Endothelial cell of umbilical vein (primary cell): ENCODE measurements at regions not wholly inside any gene's neighbourhood (a gene's known extent, or its start where the extent isn't known, plus 50 kb on each side); places are given as distances from the start of the nearest gene placed in this dataset.

Experiments
- BruUV-seq: library from RNA; stranded (reverse); fragments of 400-500 nt; replicated peaks from 2 replicates; lab custom pipeline; 2021; lab: Mats Ljungman, UMichigan
- CTCF ChIA-PET: fragments of 300-600, 350-600 bp; sonication (Branson Sonifier 250); formaldehyde crosslinking; loops from one replicate; lab custom pipeline; 2021; ENCODE audit warnings: antibody characterized with exemption, inconsistent platforms; lab: Charles Lee
- POLR2A ChIA-PET: fragments of 300-600, 350-600 bp; sonication (Branson Sonifier 250); formaldehyde crosslinking; loops from one replicate; lab custom pipeline; 2021; ENCODE audit warnings: antibody characterized with exemption, inconsistent platforms; lab: Charles Lee
- DNase-seq: peaks from one replicate; pipeline ENCODE4 v3.0.0-alpha.2; 2011; ENCODE audit warnings: low read depth, low spot score
- FAIRE-seq: peaks from 2 replicates; lab custom pipeline; 2011; peaks lifted over from hg19 to GRCh38; lab: Jason Lieb, UNC
- H2AFZ ChIP-seq: 2 replicates; pipeline ENCODE4 v1.6.0; 2012; ENCODE audit warnings: low read depth, low read length, control low read depth, inconsistent platforms
- H3K27ac ChIP-seq: 2 replicates; pipeline ENCODE4 v1.5.1; 2011; ENCODE audit warnings: low read depth, mild to moderate bottlenecking, control low read depth, low read length, moderate library complexity; ENCODE audit not compliant: insufficient read depth
- H3K27me3 ChIP-seq, 2 experiments: 2 replicates each; pipeline versions ENCODE4 v1.6.0 to v1.6.1; 2011; ENCODE audit warnings: low read length in 2 of 2, mixed read lengths in 1 of 2; ENCODE audit not compliant: control insufficient read depth in 2 of 2, insufficient read depth in 2 of 2
- H3K36me3 ChIP-seq, 2 experiments: 2 replicates in 1 of 2; 3 replicates in 1 of 2; pipeline ENCODE4 v1.5.1; 2011; ENCODE audit warnings: low read length in 2 of 2, mild to moderate bottlenecking in 1 of 2, moderate library complexity in 1 of 2; ENCODE audit not compliant: control insufficient read depth in 2 of 2, insufficient read depth in 2 of 2; ENCODE audit errors: extremely low read depth in 1 of 2
- H3K4me1 ChIP-seq: 3 replicates; pipeline ENCODE4 v1.5.1; 2011; ENCODE audit warnings: mild to moderate bottlenecking, low read length; ENCODE audit not compliant: control insufficient read depth, insufficient read depth; ENCODE audit errors: extremely low read depth
- H3K4me2 ChIP-seq: 2 replicates; pipeline ENCODE4 v1.6.1; 2011; ENCODE audit warnings: low read length, control low read depth, mixed read lengths; ENCODE audit not compliant: insufficient read depth
- H3K4me3 ChIP-seq, 3 experiments: fragments of 200-600 bp in 1 of 3; sonication (generic), shearing (Covaris generic) in 1 of 3; replicated peaks in 1 of 3; 2 replicates each; pipeline ENCODE4 v1.5.1; 2011 to 2016; ENCODE audit warnings: control low read depth in 3 of 3, low read length in 3 of 3, mild to moderate bottlenecking in 2 of 3, inconsistent platforms in 1 of 3, low read depth in 1 of 3, moderate library complexity in 1 of 3; ENCODE audit not compliant: insufficient read depth in 1 of 3
- H3K79me2 ChIP-seq: 2 replicates; pipeline ENCODE4 v1.6.0; 2012; ENCODE audit warnings: low read length, inconsistent platforms; ENCODE audit not compliant: control insufficient read depth, insufficient read depth
- H3K9ac ChIP-seq: replicated peaks from 2 replicates; pipeline ENCODE3; 2011; ENCODE audit warnings: low read length, control low read depth; ENCODE audit not compliant: insufficient read depth; ENCODE audit errors: extremely low read depth
- H3K9me1 ChIP-seq: replicated peaks from 3 replicates; pipeline ENCODE4 v1.6.0; 2011; ENCODE audit warnings: mild to moderate bottlenecking, low read length; ENCODE audit not compliant: control insufficient read depth, insufficient read depth; ENCODE audit errors: extremely low read depth
- H3K9me3 ChIP-seq: replicated peaks from 2 replicates; pipeline ENCODE4 v1.5.1; 2012; ENCODE audit warnings: low read length, inconsistent platforms; ENCODE audit not compliant: control insufficient read depth, insufficient read depth
- H4K20me1 ChIP-seq: replicated peaks from 2 replicates; pipeline ENCODE3; 2011; ENCODE audit warnings: mild to moderate bottlenecking, low read length; ENCODE audit not compliant: control insufficient read depth, insufficient read depth; ENCODE audit errors: extremely low read depth
- CTCF ChIP-seq, 2 donors: IDR thresholded peaks; 1 replicate in 1 of 2; 2 replicates in 1 of 2; pipeline ENCODE4 v1.5.1; 2011; ENCODE audit warnings: low read length in 2 of 2, mild to moderate bottlenecking in 2 of 2, moderate library complexity in 2 of 2, control low read depth in 1 of 2, inconsistent platforms in 1 of 2, low read depth in 1 of 2; ENCODE audit not compliant: insufficient read depth in 1 of 2; ENCODE audit errors: extremely low read depth in 1 of 2
- EZH2 ChIP-seq: IDR thresholded peaks from 2 replicates; pipeline ENCODE4 v1.6.1; 2012; ENCODE audit warnings: borderline replicate concordance, low read depth, mild to moderate bottlenecking, moderate library complexity, low read length, inconsistent platforms; ENCODE audit not compliant: severe bottlenecking
- FOS ChIP-seq: IDR thresholded peaks from 2 replicates; pipeline ENCODE4 v1.6.1; 2011; ENCODE audit warnings: mild to moderate bottlenecking, low read length, moderate library complexity, borderline replicate concordance; ENCODE audit not compliant: insufficient read depth
- GATA2 ChIP-seq: IDR thresholded peaks from 2 replicates; pipeline ENCODE4 v1.7.0; 2011; ENCODE audit warnings: low read depth, mild to moderate bottlenecking, moderate library complexity, mixed read lengths, low read length; ENCODE audit not compliant: insufficient read length, insufficient read depth
- JUN ChIP-seq: IDR thresholded peaks from 2 replicates; pipeline ENCODE4 v1.6.1; 2011; ENCODE audit warnings: borderline replicate concordance, low read depth; ENCODE audit not compliant: insufficient read length, insufficient read depth
- MAX ChIP-seq: IDR thresholded peaks from 2 replicates; pipeline ENCODE4 v1.6.1; 2011; ENCODE audit not compliant: insufficient read depth, insufficient read length
- MYC ChIP-seq: IDR thresholded peaks from one replicate; pipeline ENCODE4 v1.6.1; 2011; ENCODE audit warnings: mild to moderate bottlenecking, low read depth, low read length
- POLR2A ChIP-seq: IDR thresholded peaks from 2 replicates; pipeline ENCODE4 v1.6.1; 2012; ENCODE audit warnings: low read depth, mild to moderate bottlenecking, control low read depth, low read length
- POLR2AphosphoS5 ChIP-seq: IDR thresholded peaks from 2 replicates; pipeline ENCODE4 v1.6.1; 2012; ENCODE audit warnings: low read depth, mild to moderate bottlenecking, control low read depth, low read length, moderate library complexity; ENCODE audit not compliant: insufficient read depth
- dilution Hi-C: fragments of 300-500 bp; cut with MboI; formaldehyde crosslinking; loops from one replicate; pipeline ENCODE4 v1.15.0; 2019; ENCODE audit warnings: low sequenced_read_pairs; ENCODE audit not compliant: extremely low pct_ligation_motif_present
- intact Hi-C: fragments of 100-400 bp; cut with micrococcal nuclease; formaldehyde crosslinking; loops from one replicate; pipeline ENCODE4 v1.10.0; 2022

- no peaks in the 10 kb centered on the region for H3K36me3 ChIP-seq
- ChIA-PET POLR2A (no interaction called here), CTCF (no interaction called here)
- DNase-seq, result no peak
- H3K79me2 ChIP-seq, result no peaks in the 10 kb centered on the region
- H3K27ac ChIP-seq, result no peak overlapping the region
- no peak overlapping the region for H3K4me2 ChIP-seq
- no peaks in the 10 kb centered on the region for H4K20me1 ChIP-seq
- intact Hi-C loops (no loop called here), dilution Hi-C loops (no loop called here)
- H3K4me1 ChIP-seq, result no peaks in the 10 kb centered on the region
- no TSS peak for BruUV-seq
- TF ChIP-seq CTCF (IDR thresholded peaks at IDR 0.05; ENCODE audit: extremely low read depth in 1 of 2, insufficient read depth in 1 of 2, low read depth in 1 of 2, low read length in 2 of 2) (no peak), GATA2 (no peak), POLR2A (no peak), POLR2AphosphoS5 (no peak), MAX (no peak), JUN (no peak), EZH2 (no peak), FOS (no peak), MYC (no peak)
- no peak overlapping the region for H2AFZ ChIP-seq
- H3K9me3 ChIP-seq, result no peaks in the 10 kb centered on the region
- peaks cover 8 to 20% of the 10 kb centered on the region in 2 experiments for H3K27me3 ChIP-seq
- no peaks in the 10 kb centered on the region for H3K9me1 ChIP-seq
- H3K9ac ChIP-seq, result no peak overlapping the region
- no peak overlapping the region for H3K4me3 ChIP-seq
- FAIRE-seq, result no peak
Observed at GRCh38 chr4:151618858-151619257, 141.9 kb downstream of the GATB start.
